HEK293T (cell line): ENCODE measurements at regions not wholly inside any gene's neighbourhood (a gene's known extent, or its start where the extent isn't known, plus 50 kb on each side); places are given as distances from the start of the nearest gene placed in this dataset.

ENCODE experiments used
- CTCF ChIA-PET: fragments of 350-600 bp; formaldehyde crosslinking; extraction: SDS; loops from one replicate; lab custom pipeline; 2021; ENCODE audit warnings: antibody characterized with exemption, inconsistent platforms; lab: Yijun Ruan, JAX
- POLR2A ChIA-PET: fragments of 350-600 bp; formaldehyde crosslinking; extraction: SDS; loops from one replicate; lab custom pipeline; 2020; ENCODE audit warnings: antibody characterized with exemption, inconsistent platforms; lab: Yijun Ruan, JAX
- DNase-seq: peaks from one replicate; pipeline ENCODE4 v3.0.0; 2012; ENCODE audit warnings: mixed read lengths; ENCODE audit errors: extremely low spot score
- ARNT ChIP-seq: fragments of 450-650 bp; IDR thresholded peaks from 2 replicates; pipeline ENCODE4 v1.6.1; 2017; ENCODE audit warnings: mild to moderate bottlenecking
- BHLHE40 ChIP-seq: fragments of 450-650 bp; IDR thresholded peaks from 2 replicates; pipeline ENCODE4 v1.6.1; 2016; ENCODE audit warnings: mild to moderate bottlenecking, moderate library complexity, borderline replicate concordance
- CTBP1 ChIP-seq: fragments of 450-650 bp; IDR thresholded peaks from 2 replicates; pipeline ENCODE4 v1.6.1; 2016; ENCODE audit warnings: borderline replicate concordance
- ELF4 ChIP-seq: fragments of 450-650 bp; IDR thresholded peaks from 2 replicates; pipeline ENCODE4 v1.6.1; 2017; ENCODE audit warnings: antibody characterized with exemption
- FOXA1 ChIP-seq: fragments of 450-650 bp; IDR thresholded peaks from 2 replicates; pipeline ENCODE4 v1.6.1; 2016; ENCODE audit warnings: mild to moderate bottlenecking
- FOXK2 ChIP-seq: fragments of 450-650 bp; IDR thresholded peaks from 2 replicates; pipeline ENCODE4 v1.6.1; 2016; ENCODE audit warnings: mild to moderate bottlenecking
- FOXM1 ChIP-seq: fragments of 450-650 bp; IDR thresholded peaks from 2 replicates; pipeline ENCODE4 v1.6.1; 2017; ENCODE audit warnings: mild to moderate bottlenecking, borderline replicate concordance
- HDGF ChIP-seq: fragments of 450-650 bp; IDR thresholded peaks from 2 replicates; pipeline ENCODE4 v1.6.1; 2017; ENCODE audit warnings: antibody characterized with exemption, borderline replicate concordance
- L3MBTL2 ChIP-seq: fragments of 450-650 bp; conservative IDR thresholded peaks from 2 replicates; pipeline ENCODE4 v1.6.1; 2016; ENCODE audit warnings: mild to moderate bottlenecking
- LEF1 ChIP-seq: fragments of 450-650 bp; IDR thresholded peaks from 2 replicates; pipeline ENCODE4 v1.6.1; 2017; ENCODE audit warnings: mild to moderate bottlenecking, borderline replicate concordance
- NFRKB ChIP-seq: fragments of 450-650 bp; IDR thresholded peaks from 2 replicates; pipeline ENCODE4 v1.6.1; 2016; ENCODE audit warnings: mild to moderate bottlenecking, moderate library complexity
- SP1 ChIP-seq: fragments of 450-650 bp; IDR thresholded peaks from 2 replicates; pipeline ENCODE4 v1.6.1; 2017
- SUZ12 ChIP-seq: fragments of 450-650 bp; IDR thresholded peaks from 2 replicates; pipeline ENCODE4 v1.6.1; 2016; ENCODE audit warnings: mild to moderate bottlenecking
- TARDBP ChIP-seq: fragments of 450-650 bp; IDR thresholded peaks from 2 replicates; pipeline ENCODE4 v1.6.1; 2016
- ZNF384 ChIP-seq: fragments of 450-650 bp; IDR thresholded peaks from 2 replicates; pipeline ENCODE4 v1.6.1; 2016
- TF ChIP-seq, protein P1 (sequence below): fragments of 450-650 bp; IDR thresholded peaks from 2 replicates; pipeline ENCODE4 v1.6.1; 2016

DNA sequence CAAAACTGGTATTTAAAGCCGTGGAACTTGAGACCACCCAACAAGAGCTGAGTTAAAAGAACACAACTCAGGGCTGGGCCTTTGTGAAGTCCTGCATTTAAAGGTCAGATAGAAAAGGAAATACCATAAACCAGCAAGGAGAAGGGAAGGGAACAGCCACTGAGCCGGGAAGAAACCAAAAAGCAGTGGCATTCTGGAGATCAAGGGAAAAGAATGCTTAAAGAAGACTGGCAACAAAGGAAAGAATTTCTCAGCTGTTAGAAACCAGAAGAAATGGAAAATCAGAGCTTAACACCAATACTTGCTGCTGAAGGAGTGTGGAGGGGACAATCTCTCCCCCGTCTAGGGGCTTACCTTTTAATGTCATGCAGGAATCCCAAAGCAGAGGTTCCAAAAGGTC, 247.4 kb upstream of the CHRNA7 start:
- POLR2A ChIA-PET = no interaction called here
- CTCF ChIA-PET = no interaction called here
- TF ChIP-seq LEF1 (no peak), NFRKB (no peak), ZNF384 (no peak)

DNA sequence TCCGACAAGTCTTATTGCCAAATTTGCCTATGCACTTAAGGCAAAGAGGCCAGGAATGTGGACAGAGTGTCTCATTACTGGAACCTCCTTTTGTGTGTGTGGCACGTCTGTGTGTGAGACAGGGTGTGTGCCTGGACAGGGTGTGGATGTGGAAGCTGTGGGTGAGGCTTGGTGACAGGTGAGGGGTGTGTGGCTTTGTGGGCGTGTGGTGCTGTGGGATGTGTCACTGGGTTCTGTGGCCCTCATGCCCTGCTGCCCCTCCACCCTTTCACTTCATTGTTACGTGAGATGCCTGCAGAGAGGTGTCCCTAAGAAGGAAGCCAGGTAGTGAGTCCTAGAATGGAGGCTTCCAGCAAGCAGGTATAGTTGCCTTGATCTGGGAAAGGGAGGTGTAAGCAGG, 244.0 kb upstream of the CHRNA7 start:
- POLR2A ChIA-PET = no interaction called here
- CTCF ChIA-PET = no interaction called here
- TF ChIP-seq FOXK2 = no peak
- no peak for TF ChIP-seq NFRKB
- no peak for TF ChIP-seq FOXA1
- no peak for TF ChIP-seq BHLHE40
- no peak for TF ChIP-seq ELF4
- no peak for TF ChIP-seq ZNF384
- TF ChIP-seq TARDBP = no peak
- no peak for TF ChIP-seq SP1
- TF ChIP-seq SUZ12 = no peak
- TF ChIP-seq CTBP1 = no peak
- TF ChIP-seq LEF1 = no peak
- TF ChIP-seq L3MBTL2 = no peak
- no peak for TF ChIP-seq HDGF
- no peak for TF ChIP-seq ARNT
- TF ChIP-seq, protein P1, sequence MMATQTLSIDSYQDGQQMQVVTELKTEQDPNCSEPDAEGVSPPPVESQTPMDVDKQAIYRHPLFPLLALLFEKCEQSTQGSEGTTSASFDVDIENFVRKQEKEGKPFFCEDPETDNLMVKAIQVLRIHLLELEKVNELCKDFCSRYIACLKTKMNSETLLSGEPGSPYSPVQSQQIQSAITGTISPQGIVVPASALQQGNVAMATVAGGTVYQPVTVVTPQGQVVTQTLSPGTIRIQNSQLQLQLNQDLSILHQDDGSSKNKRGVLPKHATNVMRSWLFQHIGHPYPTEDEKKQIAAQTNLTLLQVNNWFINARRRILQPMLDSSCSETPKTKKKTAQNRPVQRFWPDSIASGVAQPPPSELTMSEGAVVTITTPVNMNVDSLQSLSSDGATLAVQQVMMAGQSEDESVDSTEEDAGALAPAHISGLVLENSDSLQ = no peak
- no peak for TF ChIP-seq FOXM1
- no peak for DNase-seq

More for the DNA sequence above, 247.4 kb upstream of the CHRNA7 start:
- no peak for DNase-seq

DNA sequence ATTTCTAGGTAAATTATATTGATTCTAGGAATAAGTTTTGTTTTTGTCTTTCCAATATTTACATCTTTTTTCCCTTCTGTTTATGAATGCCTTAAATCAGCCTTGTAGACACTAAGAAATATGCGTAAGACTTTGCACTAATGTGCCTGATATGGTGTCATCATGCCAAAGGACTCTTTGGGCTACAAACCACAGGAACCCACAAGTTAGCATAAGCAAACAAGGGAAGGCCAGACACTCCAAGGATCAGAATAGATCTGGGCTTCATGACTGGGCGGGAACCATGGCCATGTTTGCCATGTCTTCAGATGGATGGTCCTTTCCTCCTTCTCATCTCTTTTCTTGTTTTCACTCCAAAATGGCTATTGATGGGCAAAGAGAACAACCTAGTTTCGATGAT, 242.2 kb upstream of the CHRNA7 start:
- ChIA-PET POLR2A (no interaction called here), CTCF (no interaction called here)
- TF ChIP-seq CTBP1 = no peak
- no peak for DNase-seq

DNA sequence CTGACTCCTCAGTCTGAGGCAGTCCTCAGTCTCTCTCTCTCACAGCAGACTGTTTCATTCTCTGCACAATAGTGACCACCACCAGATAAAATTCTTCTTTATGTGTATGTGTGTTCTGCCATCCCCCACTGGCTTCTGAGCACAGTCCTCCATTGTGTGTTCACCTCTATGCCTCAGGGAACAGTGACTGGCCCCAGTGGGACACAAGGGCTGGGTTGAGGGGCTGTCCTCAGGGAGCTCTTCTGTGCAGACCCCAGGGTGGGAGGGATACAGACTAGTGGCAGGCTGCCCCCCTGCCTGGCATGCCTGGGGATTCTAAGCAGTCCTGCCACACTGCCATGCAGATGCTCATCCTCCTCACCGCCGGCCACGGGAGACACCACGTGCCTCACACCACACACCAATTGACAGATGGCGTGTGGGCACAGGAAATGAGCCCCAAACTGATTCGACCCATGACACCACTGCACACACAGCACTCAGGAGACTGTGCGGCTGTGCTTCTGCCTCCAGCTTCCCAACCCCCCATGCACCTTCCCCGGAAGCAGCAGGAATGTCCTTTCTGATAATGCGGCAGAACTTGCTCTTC, 237.6 kb upstream of the CHRNA7 start:
- CTCF ChIA-PET = no interaction called here

DNA sequence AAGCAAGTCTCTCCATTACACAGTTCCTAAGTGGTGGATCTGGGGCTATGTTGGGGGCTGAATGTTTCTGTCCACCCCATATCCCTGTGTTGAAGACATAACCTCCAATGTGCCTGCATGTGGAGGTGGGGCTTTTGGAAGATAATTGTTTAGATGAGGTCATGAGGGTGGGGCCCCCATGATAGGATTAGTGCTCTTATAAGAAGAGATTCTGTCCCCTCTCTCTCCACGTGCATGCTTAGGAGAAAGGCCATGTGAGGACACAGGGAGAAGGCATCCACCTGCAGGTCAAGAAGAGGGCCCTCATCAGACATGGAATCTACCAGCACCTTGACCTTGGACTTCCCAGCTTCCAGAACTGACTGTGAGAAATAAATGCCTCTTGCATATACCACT, 231.0 kb upstream of the CHRNA7 start:
- TF ChIP-seq ZNF384 (no peak), ARNT (no peak), HDGF (no peak), ELF4 (no peak), NFRKB (no peak), TARDBP (no peak), FOXM1 (no peak), FOXA1 (no peak), SUZ12 (no peak), BHLHE40 (no peak), LEF1 (no peak), L3MBTL2 (no peak), FOXK2 (no peak), SP1 (no peak), CTBP1 (no peak)
- TF ChIP-seq, protein P1 = no peak
- ChIA-PET POLR2A (no interaction called here), CTCF (no interaction called here)
- DNase-seq = no peak

More for the DNA sequence above, 237.6 kb upstream of the CHRNA7 start:
- POLR2A ChIA-PET = no interaction called here
- no peak for DNase-seq
- TF ChIP-seq TARDBP (no peak), HDGF (no peak), ARNT (no peak), LEF1 (no peak), NFRKB (no peak), FOXM1 (no peak), CTBP1 (no peak), ZNF384 (no peak), FOXA1 (no peak), ELF4 (no peak), FOXK2 (no peak)

DNA sequence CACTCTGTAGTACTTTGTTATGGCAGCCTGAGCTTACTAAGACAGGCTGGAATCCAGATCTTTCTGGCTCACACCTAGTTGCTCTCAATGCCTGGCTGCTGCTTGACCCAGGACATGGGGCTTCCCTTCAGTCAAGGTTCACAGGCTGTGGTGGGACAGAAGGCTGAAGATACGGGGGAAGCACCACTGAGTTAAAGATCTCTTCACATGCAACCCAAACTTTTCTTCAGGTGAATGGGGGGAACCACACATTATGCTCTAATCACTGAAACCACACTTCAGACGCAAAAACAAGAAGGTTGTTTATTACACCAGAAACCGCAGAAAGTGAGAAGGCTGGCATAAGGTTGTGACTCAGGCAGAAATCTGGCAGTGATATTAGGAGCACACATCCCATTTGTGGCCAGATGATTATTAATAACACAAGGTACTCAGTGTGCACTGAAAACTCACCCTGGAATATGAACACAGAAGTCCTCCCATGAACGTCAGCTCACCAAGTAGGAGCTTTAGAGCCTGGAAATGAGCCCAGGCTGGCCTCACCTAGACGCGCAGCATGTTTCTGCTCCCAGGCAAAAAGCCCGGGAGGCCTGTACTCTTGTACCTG, 230.5 kb upstream of the CHRNA7 start:
- ChIA-PET CTCF (no interaction called here), POLR2A (no interaction called here)
- TF ChIP-seq, protein P1 = no peak
- TF ChIP-seq CTBP1 (no peak), ZNF384 (no peak), ELF4 (no peak), LEF1 (no peak), L3MBTL2 (no peak), FOXA1 (no peak), SUZ12 (no peak), BHLHE40 (no peak), FOXK2 (no peak), FOXM1 (no peak), HDGF (no peak), ARNT (no peak), NFRKB (no peak), SP1 (no peak), TARDBP (no peak)
- no peak for DNase-seq
